ENCODE measurements at regions not wholly inside any gene's neighbourhood (a gene's known extent, or its start where the extent isn't known, plus 50 kb on each side); places are given as distances from the start of the nearest gene placed in this dataset.
A peak's percentile ranks its signal among the peaks of the same experiment; 100 is the strongest.

DNA sequence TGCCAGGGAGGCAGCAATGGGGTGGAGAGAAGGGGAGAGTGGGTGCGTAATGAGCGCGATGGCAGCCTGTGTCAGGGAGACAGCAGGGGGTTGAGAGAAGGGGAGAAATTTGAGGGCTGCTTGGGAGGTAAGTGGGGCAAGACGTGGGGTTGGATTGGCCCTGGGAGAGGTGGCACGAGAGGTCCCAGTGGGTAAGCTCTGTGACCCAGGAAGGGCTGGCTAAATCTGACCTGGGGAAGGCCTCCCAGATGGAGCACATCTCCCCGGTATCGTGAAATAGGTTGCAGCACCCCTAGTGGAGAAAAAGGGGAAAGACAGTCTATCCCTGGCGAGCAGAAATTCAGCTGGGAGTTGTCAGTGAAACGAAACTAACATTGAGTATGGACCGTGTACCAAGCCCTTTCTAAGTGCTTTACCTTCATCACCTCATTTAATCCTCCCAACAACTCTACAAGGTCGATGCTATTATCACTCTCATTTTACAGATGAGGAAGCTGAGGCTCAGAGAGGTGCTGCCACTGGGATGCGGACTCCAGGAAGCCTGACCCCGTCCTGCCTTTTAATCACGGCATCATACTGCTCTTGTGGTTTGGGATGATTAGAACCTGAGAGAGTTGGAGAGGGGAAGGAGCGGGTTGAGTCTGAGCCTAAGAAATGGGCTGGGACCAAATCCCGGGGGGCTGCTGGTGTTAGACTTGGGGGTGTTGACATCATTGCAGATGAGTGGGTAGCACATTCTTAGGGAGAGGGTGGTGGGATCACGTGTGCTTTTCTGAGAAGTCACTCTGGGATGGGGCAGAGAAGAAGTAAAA is 56.6 kb upstream of the RPL11 start:
- intact Hi-C loops (cut with DNase I): loop anchor here in 1 of 2 donors (5.0 kb wide), 1 partner anchor 138 kb away; no protein-coding TSS in a partner anchor
- ATAC-seq (peak; percentile 58 to 72 (median 68)), DNase-seq (peak; percentile 60 to 61)
- Histone ChIP-seq H3K36me3 (ENCODE audit: insufficient read depth in 1 of 2, low read depth in 1 of 2) (no peaks in the 10 kb centered on the region), H3K4me1 (peaks cover 11% of the 10 kb centered on the region), H3K4me3 (peak overlapping the region; percentile 61), H3K27ac (peak overlapping the region; percentile 69), H3K9me3 (no peaks in the 10 kb centered on the region), H3K27me3 (ENCODE audit: insufficient read depth in 3 of 3, low read length in 2 of 3) (no peaks in the 10 kb centered on the region)
- 25 to 29% (median 27%) methylated on average over 17 of the region's 17 CpGs for WGBS, 3 donors
- TF ChIP-seq, protein P1, sequence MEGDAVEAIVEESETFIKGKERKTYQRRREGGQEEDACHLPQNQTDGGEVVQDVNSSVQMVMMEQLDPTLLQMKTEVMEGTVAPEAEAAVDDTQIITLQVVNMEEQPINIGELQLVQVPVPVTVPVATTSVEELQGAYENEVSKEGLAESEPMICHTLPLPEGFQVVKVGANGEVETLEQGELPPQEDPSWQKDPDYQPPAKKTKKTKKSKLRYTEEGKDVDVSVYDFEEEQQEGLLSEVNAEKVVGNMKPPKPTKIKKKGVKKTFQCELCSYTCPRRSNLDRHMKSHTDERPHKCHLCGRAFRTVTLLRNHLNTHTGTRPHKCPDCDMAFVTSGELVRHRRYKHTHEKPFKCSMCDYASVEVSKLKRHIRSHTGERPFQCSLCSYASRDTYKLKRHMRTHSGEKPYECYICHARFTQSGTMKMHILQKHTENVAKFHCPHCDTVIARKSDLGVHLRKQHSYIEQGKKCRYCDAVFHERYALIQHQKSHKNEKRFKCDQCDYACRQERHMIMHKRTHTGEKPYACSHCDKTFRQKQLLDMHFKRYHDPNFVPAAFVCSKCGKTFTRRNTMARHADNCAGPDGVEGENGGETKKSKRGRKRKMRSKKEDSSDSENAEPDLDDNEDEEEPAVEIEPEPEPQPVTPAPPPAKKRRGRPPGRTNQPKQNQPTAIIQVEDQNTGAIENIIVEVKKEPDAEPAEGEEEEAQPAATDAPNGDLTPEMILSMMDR (IDR thresholded peaks at IDR 0.05): peak; percentile 88

DNA sequence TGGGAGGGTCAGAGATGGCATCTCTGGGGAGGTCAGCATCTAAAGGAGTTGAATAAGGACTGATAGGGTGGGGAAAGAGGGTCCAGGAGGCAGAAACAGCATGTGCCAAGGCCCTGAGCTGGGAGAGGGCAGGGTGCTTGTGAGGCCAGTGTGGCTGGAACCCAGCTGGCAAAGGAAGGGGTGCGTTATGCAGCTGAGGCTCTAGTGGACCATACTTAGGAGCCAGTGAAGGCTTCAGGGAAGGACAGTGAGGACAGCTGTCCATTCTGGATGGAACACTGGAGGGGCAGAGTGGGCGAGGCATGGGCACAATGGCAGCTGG is 57.1 kb upstream of the RPL11 start:
- Histone ChIP-seq H3K9me3 (no peaks in the 10 kb centered on the region), H3K4me1 (peaks cover 8% of the 10 kb centered on the region), H3K4me3 (no peak overlapping the region), H3K27ac (peak overlapping the region; percentile 69), H3K27me3 (ENCODE audit: insufficient read depth in 3 of 3, low read length in 2 of 3) (no peaks in the 10 kb centered on the region), H3K36me3 (ENCODE audit: insufficient read depth in 1 of 2, low read depth in 1 of 2) (no peaks in the 10 kb centered on the region)
- no peak for DNase-seq
- intact Hi-C loops (cut with DNase I): no loop called here
- TF ChIP-seq, protein P1 (IDR thresholded peaks at IDR 0.05): no peak
- WGBS, 3 donors: 45 to 58% (median 52%) methylated on average over 2 of the region's 2 CpGs
- ATAC-seq: peak in 1 of 4 donors; percentile 2

DNA sequence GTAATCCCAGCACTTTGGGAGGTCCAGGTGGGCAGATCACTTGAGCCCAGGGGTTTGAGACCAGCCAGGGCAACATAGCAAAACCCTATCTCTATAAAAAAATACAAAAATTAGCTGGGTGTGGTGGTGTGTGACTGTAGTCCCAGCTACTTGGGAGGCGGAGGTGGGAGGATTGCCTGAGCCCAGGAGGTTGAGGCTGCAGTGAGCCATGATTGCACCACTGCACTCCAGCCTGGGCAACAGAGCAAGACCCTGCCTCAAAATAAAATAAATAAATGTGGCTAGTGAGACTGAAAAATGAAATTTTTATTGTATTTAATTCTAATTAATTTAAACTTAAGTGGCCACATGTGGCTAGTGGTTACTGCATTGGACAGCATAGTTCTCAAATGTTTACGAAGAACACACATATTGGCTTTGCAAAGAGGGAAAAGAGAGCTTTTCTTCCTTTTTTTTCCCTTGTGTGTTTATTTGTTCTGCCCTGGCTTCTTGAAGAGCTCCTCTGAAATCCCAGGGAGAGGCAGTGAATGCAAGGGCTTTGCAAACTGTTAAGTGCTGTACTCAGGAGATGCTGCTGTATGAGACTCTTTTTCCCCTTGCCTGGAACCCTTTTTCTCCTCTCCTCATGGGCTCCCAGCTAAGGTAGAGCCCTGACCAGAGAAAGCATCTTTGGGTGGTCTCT is 59.0 kb upstream of the RPL11 start:
- Histone ChIP-seq H3K4me3 (no peak overlapping the region), H3K36me3 (ENCODE audit: insufficient read depth in 1 of 2, low read depth in 1 of 2) (no peaks in the 10 kb centered on the region), H3K27me3 (ENCODE audit: insufficient read depth in 3 of 3, low read length in 2 of 3) (no peaks in the 10 kb centered on the region), H3K27ac (no peak overlapping the region), H3K9me3 (no peaks in the 10 kb centered on the region), H3K4me1 (peaks cover 1% of the 10 kb centered on the region)
- WGBS, 3 donors: 98 to 100% (median 100%) methylated on average over 2 of the region's 2 CpGs
- DNase-seq (no peak), ATAC-seq (no peak)
- intact Hi-C loops (cut with DNase I): no loop called here
- TF ChIP-seq, protein P1 (IDR thresholded peaks at IDR 0.05): no peak

DNA sequence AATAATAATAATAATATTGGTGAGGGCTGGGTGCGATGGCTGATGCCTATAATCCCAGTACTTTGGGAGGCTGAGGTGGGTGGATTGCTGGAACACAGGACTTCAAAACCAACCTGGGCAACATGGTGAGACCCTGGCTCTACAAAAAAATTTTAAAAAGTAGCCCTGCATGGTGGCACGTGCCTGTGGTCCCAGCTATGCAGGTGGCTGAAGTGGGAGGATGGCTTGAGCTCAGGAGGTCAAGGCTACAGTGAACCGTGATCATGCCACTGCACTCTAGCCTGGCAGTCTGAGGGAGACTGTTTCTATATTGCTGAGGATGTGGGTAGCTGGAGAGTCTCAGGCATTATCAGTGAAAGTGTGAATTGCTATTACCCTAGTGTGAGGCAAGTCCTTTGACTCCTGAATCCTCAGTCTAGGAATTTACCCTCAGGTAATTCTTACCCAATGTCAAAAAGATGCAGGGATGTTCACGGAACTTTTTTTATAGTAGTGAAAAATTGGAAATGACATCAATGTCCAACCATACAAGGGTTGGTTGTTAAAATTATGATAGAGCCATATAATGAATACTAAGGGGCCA is 61.8 kb upstream of the RPL11 start:
- H3K4me1 ChIP-seq: no peaks in the 10 kb centered on the region
- H3K4me3 ChIP-seq: no peak overlapping the region
- no peaks in the 10 kb centered on the region for H3K9me3 ChIP-seq
- intact Hi-C loops (cut with DNase I): no loop called here
- DNase-seq: no peak
- 76 to 80% (median 79%) methylated on average over 4 of the region's 4 CpGs for WGBS, 3 donors
- TF ChIP-seq, protein P1 (IDR thresholded peaks at IDR 0.05): no peak
- no peaks in the 10 kb centered on the region for H3K36me3 ChIP-seq (ENCODE audit: insufficient read depth in 1 of 2, low read depth in 1 of 2)
- no peak for ATAC-seq
- no peak overlapping the region for H3K27ac ChIP-seq
- H3K27me3 ChIP-seq (ENCODE audit: insufficient read depth in 3 of 3, low read length in 2 of 3): no peaks in the 10 kb centered on the region
